ENCODE measurements at regions not wholly inside any gene's neighbourhood (a gene's known extent, or its start where the extent isn't known, plus 50 kb on each side); places are given as distances from the start of the nearest gene placed in this dataset.

GRCh38 chr10:78357141-78358063, 323.7 kb downstream of the RPS24 start:
- no peak for DNase-seq (ENCODE audit: low read depth in 2 of 3, low spot score in 1 of 3)

DNA sequence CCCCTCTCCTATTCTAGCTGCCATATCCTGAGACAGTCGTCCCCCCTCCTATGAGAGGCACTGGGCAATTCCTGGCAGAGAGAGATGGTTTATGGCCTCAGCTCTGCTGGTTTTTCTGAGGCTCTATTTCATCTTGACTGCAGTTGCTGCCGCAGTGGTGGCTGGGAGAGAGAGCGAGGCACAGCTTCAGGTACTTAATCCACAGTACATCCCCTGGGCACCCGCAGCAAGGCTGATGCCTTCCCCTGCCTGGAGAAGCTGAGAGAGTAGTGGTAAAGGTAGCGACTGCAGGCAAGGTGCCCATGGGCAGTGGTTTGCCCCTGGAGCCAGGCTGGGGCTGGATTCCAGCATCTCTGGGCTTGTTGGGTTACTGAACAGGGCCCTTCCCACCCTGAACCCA, 324.7 kb downstream of the RPS24 start:
- no peak for DNase-seq (ENCODE audit: low read depth in 2 of 3, low spot score in 1 of 3)

- DNase-seq (ENCODE audit: low read depth in 2 of 3, low spot score in 1 of 3): no peak
These were observed 325.3 kb downstream of the RPS24 start for GRCh38 chr10:78358982-78359381.

GRCh38 chr10:78359640-78360091, 326.0 kb downstream of the RPS24 start:
- no peak for DNase-seq (ENCODE audit: low read depth in 2 of 3, low spot score in 1 of 3)

- no peak for DNase-seq (ENCODE audit: low read depth in 2 of 3, low spot score in 1 of 3)
These were observed 326.6 kb downstream of the RPS24 start for GRCh38 chr10:78360284-78360683.

DNA sequence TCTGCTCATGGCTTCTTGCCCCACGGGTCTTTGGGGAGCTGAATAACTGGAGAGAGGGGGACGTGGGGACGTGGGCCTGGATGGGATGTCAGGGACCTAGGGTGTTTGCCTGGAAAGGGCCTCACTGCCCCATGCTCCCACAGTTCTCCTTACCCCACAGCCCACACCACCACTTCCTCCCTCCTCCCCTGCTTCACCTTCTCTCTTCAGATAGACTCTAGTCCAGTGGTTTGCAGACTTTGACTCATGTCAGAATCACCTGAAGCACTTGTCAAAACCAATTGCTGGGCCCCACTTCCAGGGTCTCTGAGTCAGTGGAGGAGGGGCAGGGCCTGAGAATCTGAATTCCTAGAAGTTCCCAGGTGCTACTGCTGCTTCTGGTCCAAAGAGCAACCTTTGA, 327.4 kb downstream of the RPS24 start:
- no peak for DNase-seq (ENCODE audit: low read depth in 2 of 3, low spot score in 1 of 3)

DNA sequence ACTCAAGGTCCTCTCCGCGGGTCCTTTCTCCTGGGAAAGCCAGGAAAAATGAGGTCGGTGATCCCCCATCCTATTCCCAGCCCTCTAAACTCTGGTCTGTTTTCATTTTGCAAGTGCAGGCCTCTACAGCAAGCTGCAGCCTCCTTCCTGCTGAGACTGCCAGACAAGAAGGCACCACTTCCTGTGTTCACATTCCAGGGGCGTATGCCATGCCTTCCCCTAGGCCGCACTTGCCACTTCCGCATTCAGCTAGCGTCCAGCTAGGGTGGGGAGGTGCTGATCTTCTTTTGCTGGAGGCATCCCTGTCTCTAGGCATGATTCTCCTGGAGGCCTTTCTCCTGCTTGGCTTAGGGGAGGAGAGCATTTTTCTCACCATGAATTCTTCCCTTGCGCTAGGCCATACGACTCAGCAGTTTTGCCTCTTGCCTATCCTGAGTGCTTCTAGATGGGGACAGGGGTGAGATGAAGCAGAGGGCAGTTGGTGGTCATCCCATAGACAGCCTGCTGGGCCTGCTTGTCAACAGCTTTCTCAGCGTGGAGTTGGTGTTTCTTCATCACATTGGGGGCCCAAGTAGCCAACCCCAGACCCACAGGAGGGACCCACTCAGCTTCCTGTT, 328.9 kb downstream of the RPS24 start:
- DNase-seq (ENCODE audit: low read depth in 2 of 3, low spot score in 1 of 3): no peak

DNA sequence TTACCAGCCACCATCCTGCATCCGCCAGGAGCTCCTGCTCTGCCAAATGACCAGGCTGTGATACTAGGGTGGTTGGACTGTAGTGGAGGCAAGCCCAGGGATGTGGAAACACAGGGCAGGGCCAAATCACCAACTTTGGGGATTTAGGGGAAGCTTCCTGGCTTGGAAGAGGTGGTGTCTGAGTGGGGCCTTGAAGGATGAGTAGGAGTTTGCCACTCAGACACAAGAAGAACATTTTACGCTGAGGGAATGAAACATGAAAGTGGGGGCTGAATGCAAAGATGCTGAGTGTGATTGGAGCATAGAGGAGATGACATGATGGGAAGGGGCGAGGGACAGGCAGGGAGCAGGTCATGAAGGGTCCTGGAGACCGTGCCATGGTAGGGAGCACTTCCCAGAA, 329.5 kb downstream of the RPS24 start:
- no peak for DNase-seq (ENCODE audit: low read depth in 2 of 3, low spot score in 1 of 3)

DNA sequence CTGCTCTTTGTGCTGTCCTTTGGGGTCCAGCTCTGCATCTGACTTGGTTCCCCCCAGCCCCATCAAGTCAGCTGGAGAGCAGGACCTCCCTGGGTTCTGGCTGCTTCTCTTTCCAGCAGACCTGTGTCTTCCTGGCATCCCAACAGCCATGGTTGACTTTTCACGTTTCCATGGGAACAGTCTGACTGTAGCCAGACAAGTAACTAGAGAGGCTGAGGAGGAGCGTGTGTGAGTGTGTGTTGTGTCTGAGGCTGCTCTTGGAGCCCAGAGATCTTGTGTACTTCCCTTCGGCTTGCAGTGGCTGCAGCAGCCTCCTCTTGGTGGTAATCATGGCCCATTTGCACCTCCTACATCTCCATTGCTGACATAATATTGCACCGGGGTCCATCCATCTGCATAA, 332.0 kb downstream of the RPS24 start:
- no peak for DNase-seq (ENCODE audit: low read depth in 2 of 3, low spot score in 1 of 3)

DNA sequence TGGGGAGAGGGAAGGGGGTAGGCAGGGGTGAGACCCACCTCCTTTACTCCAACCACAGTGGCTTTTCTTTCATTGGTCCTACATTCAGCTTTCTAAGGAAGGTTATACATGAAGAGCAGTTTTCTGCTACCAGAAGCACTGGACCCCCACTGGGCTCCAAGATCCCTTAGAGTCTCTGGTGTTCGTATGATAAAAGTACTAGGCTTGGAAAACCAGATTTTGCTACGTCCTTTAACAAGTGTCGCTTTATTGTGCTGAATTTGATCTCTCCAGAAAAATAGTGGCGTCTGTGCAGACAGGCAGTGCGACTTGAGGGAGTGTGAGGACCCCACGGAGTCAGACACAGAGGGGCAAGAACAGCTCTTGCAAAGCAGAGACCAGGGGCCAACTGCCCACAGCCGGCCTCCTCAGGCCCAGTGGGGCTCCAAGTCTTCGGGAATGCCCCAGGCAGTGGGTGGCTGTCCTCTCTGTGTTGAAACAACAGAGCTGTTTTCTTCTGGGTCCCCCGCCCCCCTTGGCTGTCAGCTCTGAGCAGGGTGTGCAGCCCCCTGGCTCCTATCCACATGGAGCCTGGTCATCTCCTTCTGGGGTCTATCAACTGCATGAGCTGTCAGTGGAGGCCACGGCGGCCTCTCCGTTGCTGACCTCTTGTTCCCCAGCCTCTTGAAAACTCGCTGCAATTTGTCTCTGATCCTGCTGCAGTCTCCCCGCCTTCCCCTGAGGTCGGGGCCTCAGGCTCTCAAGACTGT, 333.2 kb downstream of the RPS24 start:
- no peak for DNase-seq (ENCODE audit: low read depth in 2 of 3, low spot score in 1 of 3)

DNA sequence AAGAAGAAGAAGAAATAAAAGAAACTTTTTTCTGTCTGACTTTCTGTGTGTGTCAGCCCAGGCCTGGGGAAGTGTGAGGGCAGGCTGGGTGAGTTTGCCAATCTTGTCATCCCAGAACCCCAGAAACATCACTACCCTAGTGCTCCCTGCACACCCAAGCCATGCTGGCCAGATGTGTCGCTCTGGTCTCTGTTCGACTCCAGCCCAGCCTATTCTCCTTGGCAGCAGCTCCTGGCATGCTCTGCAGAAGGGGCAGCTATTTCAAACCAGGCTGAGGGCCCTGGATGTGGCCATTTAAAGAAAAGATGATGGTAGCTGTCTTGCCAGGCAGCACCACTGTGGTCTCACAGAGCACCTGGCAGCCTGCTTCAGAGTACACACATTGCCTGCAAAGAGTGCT, 334.1 kb downstream of the RPS24 start:
- no peak for DNase-seq (ENCODE audit: low read depth in 2 of 3, low spot score in 1 of 3)

DNA sequence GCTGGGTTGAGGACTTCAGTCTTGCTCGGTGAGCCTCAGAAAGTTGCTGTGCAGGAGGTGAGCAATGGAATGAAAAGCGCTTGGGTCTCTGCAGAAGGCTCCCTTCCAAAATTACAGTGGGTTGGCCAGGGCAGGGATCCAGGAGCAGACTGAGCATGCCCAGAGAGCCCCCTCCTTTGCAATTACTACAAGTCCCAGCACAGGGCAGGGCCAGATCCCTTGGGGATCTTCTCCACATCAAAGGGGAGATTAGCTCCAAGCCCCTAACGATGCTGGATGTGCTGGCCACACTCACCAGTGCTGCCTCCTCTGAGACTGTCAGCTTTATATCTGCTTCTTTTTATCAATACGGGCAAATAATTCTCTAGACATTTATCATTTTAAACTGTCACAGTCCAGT, 337.5 kb downstream of the RPS24 start:
- DNase-seq (ENCODE audit: low read depth in 2 of 3, low spot score in 1 of 3): no peak

GRCh38 chr10:78372806-78373205, 339.1 kb downstream of the RPS24 start:
- no peak for DNase-seq (ENCODE audit: low read depth in 2 of 3, low spot score in 1 of 3)

GRCh38 chr10:78374331-78375028, 340.8 kb downstream of the RPS24 start:
- DNase-seq (ENCODE audit: low read depth in 2 of 3, low spot score in 1 of 3): no peak

- no peak for DNase-seq (ENCODE audit: low read depth in 2 of 3, low spot score in 1 of 3)
These were observed 342.5 kb downstream of the RPS24 start for GRCh38 chr10:78375854-78376785.

- no peak for DNase-seq (ENCODE audit: low read depth in 2 of 3, low spot score in 1 of 3)
These were observed 343.7 kb downstream of the RPS24 start for GRCh38 chr10:78377356-78377755.

GRCh38 chr10:78378192-78378591, 344.5 kb downstream of the RPS24 start:
- no peak for DNase-seq (ENCODE audit: low read depth in 2 of 3, low spot score in 1 of 3)

DNA sequence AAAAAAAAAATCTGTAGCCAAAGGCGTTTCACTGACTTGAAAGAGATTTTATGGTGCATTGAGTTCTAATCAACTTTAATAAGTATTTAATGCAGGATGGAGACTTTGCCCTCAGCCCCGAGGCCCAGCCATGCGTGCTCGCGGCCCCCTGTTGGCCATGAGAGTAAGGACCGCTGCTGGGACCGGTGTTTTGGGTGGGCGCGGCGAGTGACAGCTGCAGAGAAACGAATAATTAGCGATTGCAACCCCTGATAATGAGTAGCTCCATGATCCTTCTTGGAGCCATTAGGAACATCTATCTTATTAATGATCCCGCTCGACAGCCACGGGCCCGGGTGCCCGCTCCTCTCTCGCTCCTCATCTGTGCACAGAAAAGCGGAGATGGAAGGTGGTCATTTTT, 347.4 kb downstream of the RPS24 start:
- no peak for DNase-seq (ENCODE audit: low read depth in 2 of 3, low spot score in 1 of 3)

- DNase-seq (ENCODE audit: low read depth in 2 of 3, low spot score in 1 of 3): no peak
These were observed 348.4 kb downstream of the RPS24 start for GRCh38 chr10:78382047-78382446.

DNA sequence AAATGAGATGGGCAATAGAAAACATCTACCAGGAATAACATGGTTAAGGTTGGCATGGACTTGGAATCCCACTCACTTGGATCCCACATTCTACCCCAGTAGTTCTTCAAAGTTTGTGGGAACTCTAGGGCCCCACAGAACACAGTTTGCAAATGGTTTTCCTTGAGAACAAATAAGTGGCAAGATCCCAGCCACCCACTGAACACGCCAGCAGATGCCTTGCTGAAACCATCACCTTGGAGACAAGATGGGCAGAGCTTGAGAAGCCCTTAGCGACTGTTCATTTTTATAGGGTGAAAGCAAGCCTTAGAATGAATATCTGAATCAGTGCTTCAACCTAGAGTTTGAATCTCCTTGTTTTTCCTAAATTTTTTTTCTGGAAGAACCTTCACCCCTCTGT, 349.1 kb downstream of the RPS24 start:
- no peak for DNase-seq (ENCODE audit: low read depth in 2 of 3, low spot score in 1 of 3)

Data from stimulated activated CD4-positive, alpha-beta T cell treated with anti-CD3 and anti-CD28 coated beads, Interleukin-12 subunit alpha, Interleukin-12 subunit beta, amount 100 ng/mL, for 48 hours (primary cell).